Fibroblast of the aortic adventitia (primary cell): ENCODE measurements at regions not wholly inside any gene's neighbourhood (a gene's known extent, or its start where the extent isn't known, plus 50 kb on each side); places are given as distances from the start of the nearest gene placed in this dataset.

Source experiments
- DNase-seq: peaks from one replicate; pipeline ENCODE4 v3.0.0-alpha.2; 2010; ENCODE audit warnings: low read depth
- H3K4me3 ChIP-seq: 2 replicates; pipeline ENCODE4 v1.5.1; 2011; ENCODE audit warnings: low read depth, mild to moderate bottlenecking, control low read depth, low read length, moderate library complexity
- TF ChIP-seq, protein P1 (sequence below): IDR thresholded peaks from 2 replicates; pipeline ENCODE4 v1.5.1; 2011; ENCODE audit warnings: mild to moderate bottlenecking, low read length, control low read depth, inconsistent platforms; ENCODE audit not compliant: insufficient read depth

DNA sequence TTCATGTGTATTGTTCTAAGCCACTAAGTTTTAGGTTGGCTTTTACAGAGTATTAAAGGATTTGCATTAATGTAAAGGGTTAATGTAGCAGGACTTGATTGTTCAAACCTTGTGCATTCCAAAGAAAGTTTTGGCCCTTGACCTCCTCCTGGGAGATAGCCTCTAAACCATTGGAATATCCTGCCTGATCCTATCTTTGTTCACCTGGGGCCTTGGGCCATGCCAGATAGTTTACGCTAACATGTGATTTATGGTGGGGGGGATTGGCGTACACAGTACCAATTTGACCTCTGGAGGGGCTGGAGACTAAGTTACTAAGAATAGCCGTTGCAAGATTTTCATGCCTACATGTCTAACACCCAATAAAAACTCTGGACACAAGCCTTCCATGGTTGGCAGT is 1002.7 kb upstream of the PABPC4L start:
- no peak for DNase-seq
- H3K4me3 ChIP-seq, result no peak overlapping the region
- TF ChIP-seq, protein P1, sequence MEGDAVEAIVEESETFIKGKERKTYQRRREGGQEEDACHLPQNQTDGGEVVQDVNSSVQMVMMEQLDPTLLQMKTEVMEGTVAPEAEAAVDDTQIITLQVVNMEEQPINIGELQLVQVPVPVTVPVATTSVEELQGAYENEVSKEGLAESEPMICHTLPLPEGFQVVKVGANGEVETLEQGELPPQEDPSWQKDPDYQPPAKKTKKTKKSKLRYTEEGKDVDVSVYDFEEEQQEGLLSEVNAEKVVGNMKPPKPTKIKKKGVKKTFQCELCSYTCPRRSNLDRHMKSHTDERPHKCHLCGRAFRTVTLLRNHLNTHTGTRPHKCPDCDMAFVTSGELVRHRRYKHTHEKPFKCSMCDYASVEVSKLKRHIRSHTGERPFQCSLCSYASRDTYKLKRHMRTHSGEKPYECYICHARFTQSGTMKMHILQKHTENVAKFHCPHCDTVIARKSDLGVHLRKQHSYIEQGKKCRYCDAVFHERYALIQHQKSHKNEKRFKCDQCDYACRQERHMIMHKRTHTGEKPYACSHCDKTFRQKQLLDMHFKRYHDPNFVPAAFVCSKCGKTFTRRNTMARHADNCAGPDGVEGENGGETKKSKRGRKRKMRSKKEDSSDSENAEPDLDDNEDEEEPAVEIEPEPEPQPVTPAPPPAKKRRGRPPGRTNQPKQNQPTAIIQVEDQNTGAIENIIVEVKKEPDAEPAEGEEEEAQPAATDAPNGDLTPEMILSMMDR, result no peak

DNA sequence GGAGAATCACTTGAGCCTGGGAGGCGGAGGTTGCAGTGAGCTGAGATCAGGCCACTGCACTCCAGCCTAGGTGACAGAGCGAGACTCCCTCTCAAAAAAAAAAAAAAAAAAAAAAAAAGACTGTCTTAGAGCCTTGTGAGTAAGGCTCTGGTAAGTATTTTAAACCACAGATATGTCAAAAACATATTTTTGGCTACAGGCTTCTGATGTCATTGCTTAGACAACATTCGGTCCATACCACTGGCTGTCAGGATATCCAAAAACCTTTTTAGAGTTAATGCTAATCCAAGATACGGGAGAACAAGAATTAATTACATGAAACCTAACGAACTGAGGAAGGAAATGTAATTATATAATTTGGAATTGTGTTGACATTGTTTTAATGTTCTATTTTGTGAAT is 999.5 kb upstream of the PABPC4L start:
- TF ChIP-seq, protein P1, result no peak
- H3K4me3 ChIP-seq, result no peak overlapping the region
- no peak for DNase-seq

DNA sequence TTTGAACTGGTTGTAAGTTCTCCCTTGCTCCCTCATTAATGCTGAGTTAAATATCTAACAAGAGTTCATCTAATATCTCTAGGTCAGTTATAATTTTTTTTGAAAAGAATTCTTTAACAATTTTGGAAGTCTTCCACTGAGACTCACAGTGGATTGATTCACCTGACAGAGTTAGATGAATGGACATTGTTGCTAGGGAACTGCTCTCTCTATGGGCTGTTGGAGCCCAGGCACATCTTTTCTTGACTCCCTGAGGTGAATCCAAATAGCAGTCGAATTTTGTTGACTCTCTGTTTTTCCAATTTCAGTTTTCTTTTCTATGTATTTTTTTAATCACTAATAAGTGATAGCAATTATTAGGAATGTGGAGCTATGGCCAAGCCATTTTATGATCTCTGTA is 996.1 kb upstream of the PABPC4L start:
- TF ChIP-seq, protein P1, result no peak
- DNase-seq, result no peak
- H3K4me3 ChIP-seq, result no peak overlapping the region

DNA sequence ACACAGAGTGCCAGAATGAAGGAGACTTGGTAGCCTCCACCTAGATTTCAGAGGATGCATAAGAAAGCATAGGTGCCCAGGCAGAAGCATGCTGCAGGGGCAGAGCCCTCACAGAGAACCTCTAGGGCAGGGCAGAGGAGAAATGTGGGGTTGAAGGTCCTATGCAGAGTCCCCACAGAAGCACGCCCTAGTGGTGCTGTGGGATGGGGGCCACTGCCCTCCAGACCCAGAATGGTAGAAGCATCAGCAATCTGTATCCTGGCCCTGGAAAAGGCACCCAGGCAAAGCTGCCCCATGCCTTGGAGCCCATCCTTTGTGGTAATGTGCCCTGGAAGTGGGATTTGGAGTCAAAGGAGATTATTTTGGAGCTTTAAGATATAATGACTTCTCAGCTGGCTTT is 992.9 kb upstream of the PABPC4L start:
- DNase-seq, result no peak
- TF ChIP-seq, protein P1, result no peak

DNA sequence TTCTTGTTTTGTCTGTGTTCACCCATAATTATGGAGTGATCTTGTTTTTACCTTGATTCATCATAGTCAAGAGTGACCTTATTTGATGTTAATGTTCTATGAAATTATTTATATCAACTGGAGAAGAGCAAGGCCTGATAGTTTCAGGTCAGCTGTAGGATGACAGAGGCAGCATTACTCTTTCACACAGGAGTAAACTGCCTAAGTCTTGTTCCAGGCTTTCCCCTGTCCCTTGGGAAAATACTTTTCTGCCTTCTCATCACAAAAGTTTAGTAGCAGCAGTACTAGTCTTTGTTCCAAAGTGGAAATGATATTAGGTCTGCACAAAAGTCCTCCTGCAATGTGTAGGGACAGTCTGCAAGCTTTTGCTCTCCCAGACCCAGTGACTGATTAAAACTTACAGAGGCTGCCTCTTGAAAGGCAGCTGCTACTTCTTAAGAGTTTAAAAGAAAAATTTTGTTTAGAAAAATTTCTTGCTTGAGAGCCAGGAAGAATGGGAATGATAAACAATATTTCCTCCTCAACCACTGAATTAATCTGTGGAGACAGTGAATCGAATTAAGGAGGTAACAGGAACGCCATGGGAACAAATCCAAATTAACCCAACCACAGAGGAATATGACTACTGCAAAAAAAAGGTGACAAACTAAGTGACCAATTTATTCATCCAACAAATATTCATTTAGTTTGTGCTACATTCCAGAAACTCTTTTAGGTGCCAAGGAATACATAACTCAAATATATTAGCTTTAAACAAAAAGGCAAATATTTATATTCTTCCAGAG is 991.4 kb upstream of the PABPC4L start:
- no peak overlapping the region for H3K4me3 ChIP-seq
- TF ChIP-seq, protein P1, result no peak
- DNase-seq, result no peak

More for the DNA sequence above, 992.9 kb upstream of the PABPC4L start:
- no peak overlapping the region for H3K4me3 ChIP-seq

DNA sequence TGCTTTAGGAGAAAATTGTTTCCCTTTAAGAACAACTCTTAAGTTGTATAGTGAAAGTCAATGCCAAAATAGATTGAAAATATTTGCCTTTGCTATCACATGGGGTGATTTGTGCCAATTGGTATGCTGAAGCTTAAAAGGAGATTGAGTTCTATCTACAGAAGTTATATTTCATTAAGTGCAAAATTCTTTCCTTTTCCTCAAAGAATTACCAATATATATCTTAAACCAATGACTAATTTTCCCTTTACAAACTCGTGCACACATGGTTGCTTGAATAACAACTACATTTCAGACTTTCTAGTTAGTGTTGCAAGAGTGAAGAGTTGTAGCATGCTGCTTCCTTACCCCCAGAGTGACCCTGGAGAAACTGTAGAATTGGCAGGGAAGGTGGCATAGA is 990.0 kb upstream of the PABPC4L start:
- H3K4me3 ChIP-seq, result no peak overlapping the region
- no peak for DNase-seq
- TF ChIP-seq, protein P1, result no peak

DNA sequence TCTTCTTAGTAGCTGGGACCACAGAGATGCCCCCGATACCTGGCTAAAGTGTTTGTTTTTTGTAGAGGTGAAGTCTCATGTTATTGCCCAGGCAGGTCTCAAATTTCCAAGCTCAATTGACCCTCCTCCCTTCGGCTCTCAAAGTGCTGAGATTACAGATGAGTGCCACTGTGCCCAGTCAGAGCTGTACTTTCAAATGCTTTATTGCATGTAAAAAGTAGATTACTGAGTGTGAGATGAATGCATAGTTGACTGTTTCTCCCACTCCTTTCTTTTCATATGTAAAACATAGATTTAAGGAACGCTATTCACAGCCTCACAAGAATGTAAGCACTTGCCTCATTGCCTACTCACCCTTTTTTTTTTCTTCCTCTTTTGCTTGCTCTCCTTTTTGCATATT is 984.4 kb upstream of the PABPC4L start:
- DNase-seq, result no peak
- H3K4me3 ChIP-seq, result no peak overlapping the region
- TF ChIP-seq, protein P1, result no peak
